ENCODE measurements at regions not wholly inside any gene's neighbourhood (a gene's known extent, or its start where the extent isn't known, plus 50 kb on each side); places are given as distances from the start of the nearest gene placed in this dataset.

DNA sequence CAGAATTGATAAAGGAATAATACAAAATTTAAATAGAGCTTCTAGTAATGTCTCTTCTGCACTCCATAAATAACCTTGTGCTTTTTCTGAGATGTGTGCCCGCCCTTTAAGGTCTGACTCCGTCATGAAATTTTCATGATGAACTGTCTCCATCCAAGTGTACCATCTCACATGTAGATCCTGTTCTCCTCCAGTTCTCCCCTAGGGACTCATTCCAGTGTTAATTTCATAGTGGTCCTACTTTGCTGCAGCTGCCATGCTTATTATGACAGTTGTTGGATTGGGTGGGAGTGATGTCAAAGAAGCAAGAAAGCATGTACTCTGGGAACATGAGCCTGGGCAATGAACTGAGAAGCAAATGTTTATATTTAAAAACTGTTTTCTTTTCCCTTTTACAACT lies 442.5 kb upstream of the PDE3A start:
- no peak overlapping the region for H3K4me3 ChIP-seq (ENCODE audit: low read length in 3 of 3)
- H3K27me3 ChIP-seq (ENCODE audit: control insufficient read depth in 3 of 3, insufficient read depth in 3 of 3, low read length in 3 of 3) = no peaks in the 10 kb centered on the region
- no peak overlapping the region for H3K9ac ChIP-seq (ENCODE audit: low read depth in 1 of 3, low read length in 3 of 3)
- H3K36me3 ChIP-seq (ENCODE audit: control insufficient read depth in 3 of 3, insufficient read depth in 3 of 3, low read length in 3 of 3) = no peaks in the 10 kb centered on the region
- H3K27ac ChIP-seq (ENCODE audit: low read depth, low read length) = no peak overlapping the region
- H3K9me3 ChIP-seq (ENCODE audit: control insufficient read depth in 3 of 3, low read length in 3 of 3) = no peaks in the 10 kb centered on the region
- no peaks in the 10 kb centered on the region for H3K4me1 ChIP-seq (ENCODE audit: control insufficient read depth in 3 of 3, insufficient read depth in 3 of 3, low read length in 3 of 3)

DNA sequence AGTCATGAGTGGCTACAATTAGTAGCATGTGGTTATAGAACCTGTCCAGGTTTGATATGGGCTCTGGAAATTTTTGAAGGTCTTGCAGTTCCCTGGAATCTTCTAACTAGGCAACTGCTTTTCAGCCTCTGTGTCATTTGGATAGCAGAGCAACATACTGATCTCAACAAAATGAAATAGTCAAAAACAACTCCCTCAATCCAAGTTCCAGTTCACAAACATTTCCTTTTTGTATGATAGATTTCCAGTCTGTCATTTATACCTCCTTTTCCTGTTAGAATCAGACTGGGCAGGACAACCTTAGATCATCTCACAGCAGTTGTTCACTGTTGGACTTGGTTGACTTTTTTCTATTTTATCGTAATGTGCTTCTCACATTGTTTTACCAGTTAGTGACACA lies 442.1 kb upstream of the PDE3A start:
- no peaks in the 10 kb centered on the region for H3K4me1 ChIP-seq (ENCODE audit: control insufficient read depth in 3 of 3, insufficient read depth in 3 of 3, low read length in 3 of 3)

DNA sequence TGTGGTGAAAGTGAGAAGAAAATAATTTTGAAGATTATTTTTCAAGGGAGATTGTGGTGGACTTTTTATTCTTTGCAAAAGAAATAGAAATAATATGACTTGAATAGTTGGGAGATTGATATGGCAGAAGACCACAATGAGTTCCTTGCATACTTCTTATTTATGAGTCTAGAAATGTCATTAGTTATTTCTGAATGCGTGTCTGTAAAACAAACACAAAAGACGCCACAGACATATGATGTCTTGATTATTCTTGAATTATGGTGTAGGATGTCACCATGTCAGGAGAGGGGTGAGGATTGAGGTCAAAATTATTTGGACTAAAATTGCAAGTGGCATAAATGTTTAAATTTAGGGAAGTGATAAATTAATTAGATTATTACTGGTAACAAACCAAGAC lies 440.7 kb upstream of the PDE3A start:
- H3K9ac ChIP-seq (ENCODE audit: low read depth in 1 of 3, low read length in 3 of 3) = no peak overlapping the region
- no peak overlapping the region for H3K27ac ChIP-seq (ENCODE audit: low read depth, low read length)
- H3K27me3 ChIP-seq (ENCODE audit: control insufficient read depth in 3 of 3, insufficient read depth in 3 of 3, low read length in 3 of 3) = no peaks in the 10 kb centered on the region
- H3K9me3 ChIP-seq (ENCODE audit: control insufficient read depth in 3 of 3, low read length in 3 of 3) = no peaks in the 10 kb centered on the region
- H3K4me3 ChIP-seq (ENCODE audit: low read length in 3 of 3) = no peak overlapping the region
- no peaks in the 10 kb centered on the region for H3K36me3 ChIP-seq (ENCODE audit: control insufficient read depth in 3 of 3, insufficient read depth in 3 of 3, low read length in 3 of 3)
- H3K4me1 ChIP-seq (ENCODE audit: control insufficient read depth in 3 of 3, insufficient read depth in 3 of 3, low read length in 3 of 3) = no peaks in the 10 kb centered on the region

More for the DNA sequence above, 442.1 kb upstream of the PDE3A start:
- no peaks in the 10 kb centered on the region for H3K9me3 ChIP-seq (ENCODE audit: control insufficient read depth in 3 of 3, low read length in 3 of 3)
- no peaks in the 10 kb centered on the region for H3K36me3 ChIP-seq (ENCODE audit: control insufficient read depth in 3 of 3, insufficient read depth in 3 of 3, low read length in 3 of 3)
- no peaks in the 10 kb centered on the region for H3K27me3 ChIP-seq (ENCODE audit: control insufficient read depth in 3 of 3, insufficient read depth in 3 of 3, low read length in 3 of 3)
- no peak overlapping the region for H3K4me3 ChIP-seq (ENCODE audit: low read length in 3 of 3)
- no peak overlapping the region for H3K27ac ChIP-seq (ENCODE audit: low read depth, low read length)
- H3K9ac ChIP-seq (ENCODE audit: low read depth in 1 of 3, low read length in 3 of 3) = no peak overlapping the region

DNA sequence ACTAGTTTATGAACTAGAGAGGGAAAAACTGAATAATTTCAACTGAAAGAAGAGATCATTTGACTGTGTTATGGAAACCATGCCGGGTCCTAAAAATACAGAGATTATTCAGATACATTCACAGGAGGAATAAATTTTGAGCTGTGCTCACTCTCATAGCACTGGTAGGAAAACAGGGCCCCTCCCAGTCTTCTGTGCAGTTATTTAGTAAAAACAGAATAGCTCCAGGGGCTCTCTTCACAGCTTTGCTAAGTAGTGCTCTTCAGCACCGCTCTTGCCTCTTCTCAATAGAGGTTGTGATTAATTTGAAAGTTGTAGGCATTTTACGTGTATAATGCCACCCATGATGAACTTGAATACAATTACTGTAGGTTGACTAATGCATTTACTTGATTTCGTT lies 435.9 kb upstream of the PDE3A start:
- Histone ChIP-seq H3K36me3 (ENCODE audit: control insufficient read depth in 3 of 3, insufficient read depth in 3 of 3, low read length in 3 of 3) (no peaks in the 10 kb centered on the region), H3K27me3 (ENCODE audit: control insufficient read depth in 3 of 3, insufficient read depth in 3 of 3, low read length in 3 of 3) (no peaks in the 10 kb centered on the region), H3K27ac (ENCODE audit: low read depth, low read length) (no peak overlapping the region), H3K9me3 (ENCODE audit: control insufficient read depth in 3 of 3, low read length in 3 of 3) (no peaks in the 10 kb centered on the region), H3K4me3 (ENCODE audit: low read length in 3 of 3) (no peak overlapping the region), H3K9ac (ENCODE audit: low read depth in 1 of 3, low read length in 3 of 3) (no peak overlapping the region), H3K4me1 (ENCODE audit: control insufficient read depth in 3 of 3, insufficient read depth in 3 of 3, low read length in 3 of 3) (no peaks in the 10 kb centered on the region)

DNA sequence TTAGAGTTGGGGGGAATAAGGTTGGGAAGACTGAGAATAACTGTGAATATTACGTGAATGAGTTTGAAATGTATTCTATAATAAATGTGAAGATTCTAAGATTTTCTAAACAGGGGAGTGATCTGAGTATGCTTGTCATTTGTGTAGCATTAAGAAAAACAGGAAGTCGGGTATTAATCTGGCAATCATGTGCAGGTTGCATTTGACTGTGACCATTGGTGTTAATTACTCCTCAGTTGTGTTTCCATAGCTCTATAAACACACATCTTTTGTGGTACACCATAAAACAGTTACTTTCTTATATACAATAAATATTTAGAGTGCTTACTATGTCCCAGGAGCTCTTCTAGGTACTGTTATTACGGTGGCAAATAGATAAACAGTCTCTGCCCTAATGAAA lies 434.4 kb upstream of the PDE3A start:
- H3K9ac ChIP-seq (ENCODE audit: low read depth in 1 of 3, low read length in 3 of 3) = no peak overlapping the region
- no peaks in the 10 kb centered on the region for H3K4me1 ChIP-seq (ENCODE audit: control insufficient read depth in 3 of 3, insufficient read depth in 3 of 3, low read length in 3 of 3)
- H3K36me3 ChIP-seq (ENCODE audit: control insufficient read depth in 3 of 3, insufficient read depth in 3 of 3, low read length in 3 of 3) = no peaks in the 10 kb centered on the region
- no peaks in the 10 kb centered on the region for H3K27me3 ChIP-seq (ENCODE audit: control insufficient read depth in 3 of 3, insufficient read depth in 3 of 3, low read length in 3 of 3)
- H3K4me3 ChIP-seq (ENCODE audit: low read length in 3 of 3) = no peak overlapping the region
- no peak overlapping the region for H3K27ac ChIP-seq (ENCODE audit: low read depth, low read length)
- H3K9me3 ChIP-seq (ENCODE audit: control insufficient read depth in 3 of 3, low read length in 3 of 3) = no peaks in the 10 kb centered on the region

DNA sequence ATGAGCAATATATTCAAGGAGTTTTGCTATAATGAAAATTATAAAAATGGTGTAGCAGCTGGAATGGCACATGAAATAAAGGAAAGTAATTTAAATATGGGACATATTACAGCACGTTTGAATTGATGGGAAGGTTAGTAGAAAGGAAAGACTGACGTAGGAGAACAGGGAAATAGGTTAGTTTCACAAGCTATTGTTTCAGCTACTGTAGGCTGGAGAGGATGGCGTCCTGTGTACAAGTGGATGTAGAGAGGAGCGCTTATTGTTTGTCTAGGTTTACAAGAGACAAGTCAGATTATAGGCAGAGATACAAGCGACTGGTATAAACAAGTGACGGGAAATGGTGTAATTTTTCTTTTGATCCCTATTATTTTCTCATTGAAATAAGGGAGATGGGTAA lies 431.2 kb upstream of the PDE3A start:
- Histone ChIP-seq H3K27me3 (ENCODE audit: control insufficient read depth in 3 of 3, insufficient read depth in 3 of 3, low read length in 3 of 3) (no peaks in the 10 kb centered on the region), H3K27ac (ENCODE audit: low read depth, low read length) (no peak overlapping the region), H3K9me3 (ENCODE audit: control insufficient read depth in 3 of 3, low read length in 3 of 3) (no peaks in the 10 kb centered on the region), H3K4me1 (ENCODE audit: control insufficient read depth in 3 of 3, insufficient read depth in 3 of 3, low read length in 3 of 3) (no peaks in the 10 kb centered on the region), H3K4me3 (ENCODE audit: low read length in 3 of 3) (no peak overlapping the region), H3K9ac (ENCODE audit: low read depth in 1 of 3, low read length in 3 of 3) (no peak overlapping the region), H3K36me3 (ENCODE audit: control insufficient read depth in 3 of 3, insufficient read depth in 3 of 3, low read length in 3 of 3) (no peaks in the 10 kb centered on the region)

DNA sequence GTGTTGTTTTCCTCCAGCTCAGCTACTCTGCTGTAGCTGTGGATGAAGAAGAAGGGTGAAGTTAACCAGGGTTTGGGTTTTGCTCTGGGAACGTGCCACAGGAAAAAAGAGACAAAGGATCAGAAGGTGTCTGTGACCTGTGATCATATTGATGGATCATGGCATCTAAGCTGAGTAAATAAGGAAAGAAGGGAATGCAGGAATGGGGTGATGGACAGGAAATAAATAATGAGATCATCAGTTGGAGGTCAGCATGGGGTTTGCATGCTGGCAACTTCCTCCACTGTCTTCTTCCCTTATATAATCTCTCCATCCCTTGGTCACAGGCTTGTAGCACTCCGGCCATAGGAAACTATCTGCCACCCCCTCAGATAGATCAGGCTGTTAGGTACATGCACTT lies 430.3 kb upstream of the PDE3A start:
- H3K27me3 ChIP-seq (ENCODE audit: control insufficient read depth in 3 of 3, insufficient read depth in 3 of 3, low read length in 3 of 3) = no peaks in the 10 kb centered on the region
- H3K36me3 ChIP-seq (ENCODE audit: control insufficient read depth in 3 of 3, insufficient read depth in 3 of 3, low read length in 3 of 3) = no peaks in the 10 kb centered on the region
- no peak overlapping the region for H3K27ac ChIP-seq (ENCODE audit: low read depth, low read length)
- H3K9me3 ChIP-seq (ENCODE audit: control insufficient read depth in 3 of 3, low read length in 3 of 3) = no peaks in the 10 kb centered on the region
- no peaks in the 10 kb centered on the region for H3K4me1 ChIP-seq (ENCODE audit: control insufficient read depth in 3 of 3, insufficient read depth in 3 of 3, low read length in 3 of 3)
- H3K4me3 ChIP-seq (ENCODE audit: low read length in 3 of 3) = no peak overlapping the region
- H3K9ac ChIP-seq (ENCODE audit: low read depth in 1 of 3, low read length in 3 of 3) = no peak overlapping the region

DNA sequence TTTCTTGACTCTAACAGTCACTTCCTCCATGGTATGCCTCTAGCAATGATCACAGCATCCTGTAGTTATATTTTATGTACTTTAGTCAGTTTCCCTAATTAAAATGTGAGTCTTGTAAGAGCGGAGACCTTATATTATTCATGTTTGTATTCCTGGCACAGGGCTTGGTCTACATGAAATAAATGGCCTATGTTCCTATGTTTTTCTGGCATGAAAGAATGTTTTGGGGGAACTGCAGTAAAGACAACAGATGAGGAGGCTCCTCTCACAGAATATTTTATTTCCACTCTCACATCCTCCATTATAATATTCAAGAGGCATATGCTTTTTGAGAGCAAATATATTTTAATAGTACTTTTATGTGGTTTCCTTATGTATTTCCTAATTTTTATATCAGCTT lies 429.8 kb upstream of the PDE3A start:
- no peaks in the 10 kb centered on the region for H3K27me3 ChIP-seq (ENCODE audit: control insufficient read depth in 3 of 3, insufficient read depth in 3 of 3, low read length in 3 of 3)
- no peaks in the 10 kb centered on the region for H3K9me3 ChIP-seq (ENCODE audit: control insufficient read depth in 3 of 3, low read length in 3 of 3)
- H3K4me1 ChIP-seq (ENCODE audit: control insufficient read depth in 3 of 3, insufficient read depth in 3 of 3, low read length in 3 of 3) = no peaks in the 10 kb centered on the region
- H3K36me3 ChIP-seq (ENCODE audit: control insufficient read depth in 3 of 3, insufficient read depth in 3 of 3, low read length in 3 of 3) = no peaks in the 10 kb centered on the region
- no peak overlapping the region for H3K27ac ChIP-seq (ENCODE audit: low read depth, low read length)
- no peak overlapping the region for H3K9ac ChIP-seq (ENCODE audit: low read depth in 1 of 3, low read length in 3 of 3)
- no peak overlapping the region for H3K4me3 ChIP-seq (ENCODE audit: low read length in 3 of 3)

DNA sequence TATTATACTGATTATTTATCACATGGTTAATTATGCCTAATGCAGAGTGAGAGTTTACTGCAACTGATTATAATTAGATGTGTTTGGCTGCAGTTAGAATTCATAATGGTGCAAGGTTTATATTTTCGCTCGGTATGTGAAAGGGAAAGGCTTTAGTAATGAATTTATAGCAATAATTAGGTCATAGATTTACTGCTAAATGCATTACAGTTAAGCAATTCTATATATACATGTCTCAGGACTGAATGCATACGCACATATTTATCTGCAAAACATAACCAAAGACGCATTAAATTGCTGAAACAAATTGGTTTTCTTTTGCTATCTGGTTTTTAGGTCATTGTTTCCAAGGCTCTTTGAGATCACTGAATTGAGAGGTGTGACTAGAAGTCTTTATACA lies 428.1 kb upstream of the PDE3A start:
- Histone ChIP-seq H3K9me3 (ENCODE audit: control insufficient read depth in 3 of 3, low read length in 3 of 3) (no peaks in the 10 kb centered on the region), H3K4me1 (ENCODE audit: control insufficient read depth in 3 of 3, insufficient read depth in 3 of 3, low read length in 3 of 3) (no peaks in the 10 kb centered on the region), H3K36me3 (ENCODE audit: control insufficient read depth in 3 of 3, insufficient read depth in 3 of 3, low read length in 3 of 3) (no peaks in the 10 kb centered on the region), H3K27me3 (ENCODE audit: control insufficient read depth in 3 of 3, insufficient read depth in 3 of 3, low read length in 3 of 3) (no peaks in the 10 kb centered on the region), H3K9ac (ENCODE audit: low read depth in 1 of 3, low read length in 3 of 3) (no peak overlapping the region), H3K27ac (ENCODE audit: low read depth, low read length) (no peak overlapping the region), H3K4me3 (ENCODE audit: low read length in 3 of 3) (no peak overlapping the region)

DNA sequence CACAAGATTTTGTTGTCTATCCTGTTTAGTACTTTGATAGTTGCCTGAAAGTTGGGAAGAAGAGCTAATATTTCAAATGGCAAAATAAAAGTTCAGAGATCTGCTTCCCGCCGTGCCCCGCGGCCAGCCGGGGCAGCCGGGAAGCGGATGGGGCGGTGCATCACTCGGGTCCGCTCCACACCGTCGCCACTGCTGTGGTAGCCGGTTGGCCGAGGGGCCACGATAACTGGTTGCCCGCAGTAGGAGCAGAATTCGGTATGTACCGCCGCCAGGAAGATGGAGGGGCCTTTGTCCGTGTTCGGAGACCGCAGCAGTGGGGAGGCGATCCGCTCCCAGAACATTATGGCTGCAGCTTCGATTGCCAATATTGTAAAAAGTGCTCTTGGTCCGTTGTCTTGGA lies 427.2 kb upstream of the PDE3A start:
- no peaks in the 10 kb centered on the region for H3K4me1 ChIP-seq (ENCODE audit: control insufficient read depth in 3 of 3, insufficient read depth in 3 of 3, low read length in 3 of 3)
- H3K4me3 ChIP-seq (ENCODE audit: low read length in 3 of 3) = no peak overlapping the region
- no peaks in the 10 kb centered on the region for H3K36me3 ChIP-seq (ENCODE audit: control insufficient read depth in 3 of 3, insufficient read depth in 3 of 3, low read length in 3 of 3)
- no peak overlapping the region for H3K27ac ChIP-seq (ENCODE audit: low read depth, low read length)
- H3K9me3 ChIP-seq (ENCODE audit: control insufficient read depth in 3 of 3, low read length in 3 of 3) = no peaks in the 10 kb centered on the region
- no peaks in the 10 kb centered on the region for H3K27me3 ChIP-seq (ENCODE audit: control insufficient read depth in 3 of 3, insufficient read depth in 3 of 3, low read length in 3 of 3)
- H3K9ac ChIP-seq (ENCODE audit: low read depth in 1 of 3, low read length in 3 of 3) = no peak overlapping the region

All from skeletal muscle tissue (tissue), 3 donors.